ENCODE measurements at regions not wholly inside any gene's neighbourhood (a gene's known extent, or its start where the extent isn't known, plus 50 kb on each side); places are given as distances from the start of the nearest gene placed in this dataset.
"Not testable (repeated sequence)": the region's sequence is repeated elsewhere in the genome, so short reads cannot be mapped to it uniquely, and the experiment has no call there.

DNA sequence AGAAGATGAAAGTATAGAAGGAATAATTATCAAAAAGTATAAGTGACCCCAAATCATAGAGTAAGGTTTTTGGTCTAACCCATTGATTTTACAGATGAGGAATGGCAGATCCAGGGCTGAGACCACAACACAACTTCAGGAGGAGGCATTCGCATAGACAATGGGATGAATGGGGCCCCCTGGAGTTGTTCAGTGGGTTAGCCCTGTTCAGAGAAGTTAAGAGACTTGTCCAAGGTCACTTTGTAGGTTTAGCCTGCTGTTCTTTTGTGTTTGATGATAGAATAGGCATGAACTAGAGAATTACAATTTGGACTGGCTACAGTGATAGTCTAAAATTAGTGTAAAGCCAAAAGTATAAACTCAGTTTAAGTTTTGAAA lies 233.9 kb downstream of the KCNRG start:
- no peak for DNase-seq (ENCODE audit: low read depth)
- H3K4me3 ChIP-seq (ENCODE audit: low read length): no peak overlapping the region
- TF ChIP-seq, protein P1, sequence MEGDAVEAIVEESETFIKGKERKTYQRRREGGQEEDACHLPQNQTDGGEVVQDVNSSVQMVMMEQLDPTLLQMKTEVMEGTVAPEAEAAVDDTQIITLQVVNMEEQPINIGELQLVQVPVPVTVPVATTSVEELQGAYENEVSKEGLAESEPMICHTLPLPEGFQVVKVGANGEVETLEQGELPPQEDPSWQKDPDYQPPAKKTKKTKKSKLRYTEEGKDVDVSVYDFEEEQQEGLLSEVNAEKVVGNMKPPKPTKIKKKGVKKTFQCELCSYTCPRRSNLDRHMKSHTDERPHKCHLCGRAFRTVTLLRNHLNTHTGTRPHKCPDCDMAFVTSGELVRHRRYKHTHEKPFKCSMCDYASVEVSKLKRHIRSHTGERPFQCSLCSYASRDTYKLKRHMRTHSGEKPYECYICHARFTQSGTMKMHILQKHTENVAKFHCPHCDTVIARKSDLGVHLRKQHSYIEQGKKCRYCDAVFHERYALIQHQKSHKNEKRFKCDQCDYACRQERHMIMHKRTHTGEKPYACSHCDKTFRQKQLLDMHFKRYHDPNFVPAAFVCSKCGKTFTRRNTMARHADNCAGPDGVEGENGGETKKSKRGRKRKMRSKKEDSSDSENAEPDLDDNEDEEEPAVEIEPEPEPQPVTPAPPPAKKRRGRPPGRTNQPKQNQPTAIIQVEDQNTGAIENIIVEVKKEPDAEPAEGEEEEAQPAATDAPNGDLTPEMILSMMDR (conservative IDR thresholded peaks at IDR 0.05; ENCODE audit: low read depth, low read length): no peak

DNA sequence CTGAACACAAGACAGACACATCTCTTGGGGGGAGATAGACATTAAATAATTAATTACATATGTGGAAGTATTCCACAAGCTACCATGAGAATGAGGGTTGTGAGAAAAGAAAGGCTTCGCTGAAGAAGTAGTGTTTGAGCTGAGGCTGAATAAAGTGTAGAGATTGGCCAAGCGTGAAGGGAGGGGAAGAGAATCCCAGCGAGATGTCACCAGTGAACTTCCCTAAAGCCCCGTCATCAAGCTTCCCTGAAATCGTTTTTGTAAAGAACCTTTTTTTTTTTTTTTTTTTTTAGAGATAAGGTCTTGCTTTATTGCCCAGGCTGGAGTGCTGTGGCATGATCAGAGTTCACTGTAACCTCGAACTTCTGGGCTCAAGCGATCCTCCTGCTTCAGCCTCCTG lies 235.2 kb downstream of the KCNRG start:
- no peak overlapping the region for H3K4me3 ChIP-seq (ENCODE audit: low read length)
- DNase-seq (ENCODE audit: low read depth): no peak
- TF ChIP-seq, protein P1 (conservative IDR thresholded peaks at IDR 0.05; ENCODE audit: low read depth, low read length): no peak

DNA sequence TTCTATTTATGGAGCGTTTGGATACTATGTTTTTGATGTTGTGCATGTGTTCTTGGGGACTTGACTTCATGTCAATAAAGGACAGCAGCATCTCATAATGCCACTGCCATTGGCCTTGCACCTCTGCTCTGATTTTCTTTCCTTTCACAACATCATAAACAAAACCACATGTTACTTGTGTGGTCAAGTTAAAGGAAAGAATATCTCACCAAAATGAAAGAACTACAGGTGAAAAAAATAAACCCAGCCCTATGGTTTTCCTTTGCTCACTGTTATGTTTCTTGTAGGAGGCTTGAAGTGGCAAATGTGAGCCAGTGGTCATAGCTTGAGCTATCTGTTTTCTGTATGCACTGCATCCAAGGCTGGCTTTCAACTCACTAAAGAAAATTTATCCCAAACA lies 240.4 kb downstream of the KCNRG start:
- DNase-seq (ENCODE audit: low read depth): no peak
- TF ChIP-seq, protein P1 (conservative IDR thresholded peaks at IDR 0.05; ENCODE audit: low read depth, low read length): no peak
- H3K4me3 ChIP-seq (ENCODE audit: low read length): no peak overlapping the region

DNA sequence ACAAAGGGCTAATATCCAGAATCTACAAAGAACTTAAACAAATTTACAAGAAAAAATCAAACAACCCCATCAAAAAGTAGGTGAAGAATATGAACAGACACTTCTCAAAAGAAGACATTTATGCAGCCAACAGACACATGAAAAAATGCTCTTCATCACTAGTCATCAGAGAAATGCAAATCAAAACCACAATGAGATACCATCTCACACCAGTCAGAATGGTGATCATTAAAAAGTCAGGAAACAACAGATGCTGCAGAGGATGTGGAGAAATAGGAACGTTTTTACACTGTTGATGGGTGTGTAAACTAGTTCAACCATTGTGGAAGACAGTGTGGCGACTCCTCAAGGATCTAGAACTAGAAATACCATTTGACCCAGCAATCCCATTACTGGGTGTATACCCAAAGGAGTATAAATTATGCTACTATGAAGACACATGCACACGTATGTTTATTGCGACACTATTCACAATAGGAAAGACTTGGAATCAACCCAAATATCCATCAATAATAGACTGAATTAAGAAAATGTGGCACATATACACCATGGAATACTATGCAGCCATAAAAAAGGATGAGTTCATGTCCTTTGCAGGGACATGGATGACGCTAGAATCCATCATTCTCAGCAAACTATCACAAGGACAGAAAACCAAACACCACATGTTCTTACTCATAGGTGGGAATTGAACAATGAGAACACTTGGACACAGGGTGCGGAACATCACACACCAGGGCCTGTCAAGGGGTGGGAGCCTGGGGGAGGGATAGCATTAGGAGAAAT lies 241.5 kb downstream of the KCNRG start:
- DNase-seq (ENCODE audit: low read depth); H3K4me3 ChIP-seq (ENCODE audit: low read length): not testable (repeated sequence)

DNA sequence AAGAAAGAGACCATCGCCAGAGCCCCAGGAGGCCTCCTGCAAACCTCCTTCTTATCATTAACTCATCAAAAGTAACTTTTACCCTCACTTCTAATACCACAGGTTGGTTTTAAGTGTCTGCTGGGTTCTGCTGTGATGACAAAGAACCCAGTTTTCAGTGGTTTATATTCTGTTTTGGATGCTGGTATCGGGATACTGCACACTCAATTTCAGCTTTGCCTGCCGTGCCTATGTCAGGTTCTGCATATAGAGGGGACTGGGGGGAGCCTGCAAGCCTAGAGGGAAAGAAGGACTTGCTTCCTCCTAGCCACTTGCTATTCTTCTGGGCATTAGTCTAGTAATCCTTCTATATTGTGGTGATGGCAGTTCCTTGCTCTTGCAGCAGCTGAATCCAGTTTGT lies 242.4 kb downstream of the KCNRG start:
- TF ChIP-seq, protein P1 (conservative IDR thresholded peaks at IDR 0.05; ENCODE audit: low read depth, low read length): no peak

DNA sequence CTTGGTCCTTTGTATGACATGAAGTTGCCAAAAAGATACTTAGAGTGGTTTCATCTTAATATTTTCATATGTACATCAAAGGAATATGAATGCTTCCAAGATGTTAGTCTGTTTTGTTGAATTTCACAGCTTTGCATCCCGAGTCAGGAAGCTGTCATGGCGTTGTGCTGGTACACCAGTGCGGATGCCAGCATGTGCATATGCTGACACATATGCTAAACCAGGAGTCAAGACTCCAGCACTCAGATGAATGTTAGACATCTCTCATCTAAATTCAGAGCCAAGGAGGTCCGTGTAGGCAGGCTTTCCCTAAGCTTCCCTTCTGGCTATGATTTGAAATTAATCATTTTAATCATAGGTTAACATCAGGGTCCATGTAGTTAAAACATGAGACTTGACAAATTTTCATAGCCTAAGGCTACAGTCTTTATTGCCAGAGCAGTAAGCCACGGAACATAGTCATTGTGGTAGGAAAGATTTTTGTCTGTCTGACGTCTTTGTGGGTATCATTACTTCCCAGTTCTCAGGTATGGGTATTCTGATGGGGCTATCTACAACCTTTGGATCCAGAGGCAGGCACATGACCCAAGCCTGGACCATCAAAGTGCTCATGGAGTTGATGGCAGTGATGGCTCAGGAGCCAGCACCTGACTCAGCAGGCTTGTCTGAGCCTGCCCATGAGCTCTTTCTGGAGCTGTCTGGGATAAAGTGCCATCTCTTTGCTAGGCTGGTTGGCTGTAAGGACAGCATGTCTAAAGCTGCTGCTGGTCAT lies 246.1 kb downstream of the KCNRG start:
- TF ChIP-seq, protein P1 (conservative IDR thresholded peaks at IDR 0.05; ENCODE audit: low read depth, low read length): no peak
- no peak overlapping the region for H3K4me3 ChIP-seq (ENCODE audit: low read length)
- DNase-seq (ENCODE audit: low read depth): no peak

More for the DNA sequence above, 242.4 kb downstream of the KCNRG start:
- H3K4me3 ChIP-seq (ENCODE audit: low read length): no peak overlapping the region
- DNase-seq (ENCODE audit: low read depth): no peak

DNA sequence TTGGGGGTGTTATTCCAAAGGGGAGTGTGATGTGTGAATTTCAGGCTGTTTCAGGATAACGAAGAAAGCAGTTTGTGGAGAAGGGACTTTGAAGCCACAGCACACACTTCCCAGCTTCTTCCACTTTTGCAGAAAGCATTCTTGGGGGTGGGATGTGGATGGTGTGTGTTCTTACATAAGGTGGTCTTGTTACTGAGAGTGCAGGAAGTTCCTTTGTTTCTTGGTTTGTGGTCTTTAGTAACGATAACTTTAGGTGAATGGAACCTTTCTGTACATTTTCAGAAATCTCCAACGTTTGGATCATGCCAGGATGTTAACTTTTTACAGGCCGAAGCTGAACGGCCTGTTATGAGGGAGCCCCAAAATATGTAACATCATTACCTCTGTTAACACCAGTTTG lies 251.8 kb downstream of the KCNRG start:
- no peak for DNase-seq (ENCODE audit: low read depth)
- H3K4me3 ChIP-seq (ENCODE audit: low read length): no peak overlapping the region
- TF ChIP-seq, protein P1 (conservative IDR thresholded peaks at IDR 0.05; ENCODE audit: low read depth, low read length): no peak
